ENCODE measurements at regions not wholly inside any gene's neighbourhood (a gene's known extent, or its start where the extent isn't known, plus 50 kb on each side); places are given as distances from the start of the nearest gene placed in this dataset.

DNA sequence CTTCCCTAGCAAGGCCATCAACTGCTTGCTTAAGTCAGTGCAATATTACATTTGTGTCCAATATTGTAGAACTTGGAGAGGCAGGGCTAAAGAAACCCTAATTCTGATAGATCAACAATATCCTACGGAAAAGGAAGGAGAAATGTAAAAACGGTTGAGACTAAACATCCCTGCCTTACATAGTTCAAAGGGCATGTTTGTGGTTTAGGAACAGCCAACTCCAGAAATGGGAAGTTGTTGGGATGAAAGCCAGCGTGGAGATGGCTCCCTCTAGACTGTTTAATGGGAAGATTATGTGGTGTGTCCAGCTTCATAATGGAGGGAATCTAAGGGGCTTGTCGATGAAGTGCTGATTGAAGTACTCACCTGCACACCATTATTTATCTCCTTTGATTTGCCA, 145.3 kb upstream of the TENT5A start:
- Histone ChIP-seq H2BK5ac (ENCODE audit: insufficient read length, low read length) (no peak overlapping the region), H2BK12ac (ENCODE audit: insufficient read length, low read depth, low read length) (no peak overlapping the region), H4K91ac (ENCODE audit: insufficient read length, low read depth, low read length) (no peak overlapping the region), H2BK15ac (ENCODE audit: low read depth, low read length) (no peak overlapping the region), H3K79me1 (ENCODE audit: insufficient read depth, low read depth, low read length, poor library complexity, severe bottlenecking) (no peaks in the 10 kb centered on the region), H3K23me2 (ENCODE audit: insufficient read length, low read depth, low read length, poor library complexity, severe bottlenecking) (no peaks in the 10 kb centered on the region), H2AK5ac (ENCODE audit: insufficient read length, low read length) (no peak overlapping the region), H2BK20ac (ENCODE audit: low read depth, low read length, poor library complexity, severe bottlenecking) (no peak overlapping the region), H4K20me1 (ENCODE audit: control insufficient read depth, insufficient read depth, insufficient read length) (no peaks in the 10 kb centered on the region), H3K14ac (ENCODE audit: insufficient read depth, low read length) (no peak overlapping the region), H3K4ac (ENCODE audit: low read depth, low read length) (no peak overlapping the region), H3K56ac (ENCODE audit: insufficient read length, low read depth, low read length) (no peak overlapping the region), H3K79me2 (ENCODE audit: insufficient read depth, low read length) (no peaks in the 10 kb centered on the region), H2BK120ac (ENCODE audit: low read depth, low read length, poor library complexity, severe bottlenecking) (peak overlapping the region; percentile 36), H3K27me3 (ENCODE audit: insufficient read depth, low read length) (no peaks in the 10 kb centered on the region), H3K23ac (ENCODE audit: insufficient read length, low read depth, low read length) (no peak overlapping the region), H3K4me1 (ENCODE audit: insufficient read depth, low read length) (no peaks in the 10 kb centered on the region), H3K27ac (ENCODE audit: insufficient read length, low read depth, low read length) (no peak overlapping the region), H3K9ac (ENCODE audit: extremely low read depth, insufficient read length, low read length) (no peak overlapping the region), H3K18ac (ENCODE audit: insufficient read length, low read depth, low read length) (no peak overlapping the region), H3K4me2 (ENCODE audit: insufficient read depth, insufficient read length, low read length) (no peak overlapping the region), H2AFZ (ENCODE audit: low read length) (no peak overlapping the region), H4K5ac (ENCODE audit: insufficient read length, low read depth, low read length) (no peak overlapping the region), H3K9me3 (ENCODE audit: control insufficient read depth, low read depth, low read length) (no peaks in the 10 kb centered on the region), H4K8ac (replicated peaks; ENCODE audit: insufficient read length, low read depth, low read length) (no peak overlapping the region), H3T11ph (ENCODE audit: low read length) (no peak overlapping the region)
- peaks cover 14 to 18% of the 10 kb centered on the region in 2 experiments for H3K4me1 Mint-ChIP-seq
- H3K4me3 Mint-ChIP-seq, result no peak overlapping the region
- no peak for DNase-seq
- peaks cover 0 to 4% (median 0%) of the 10 kb centered on the region in 3 experiments; a peak in 1 of 7 replicates for H3K36me3 Mint-ChIP-seq (ENCODE audit: insufficient read depth in 1 of 3, low read depth in 3 of 3)
- H3K9me3 Mint-ChIP-seq, result peaks cover under 1 to 5% of the 10 kb centered on the region in 2 experiments; a peak in 2 of 5 replicates
- no CpG with 5 or more reads among the region's 4 CpGs for WGBS (ENCODE audit: extremely low coverage, insufficient read length, low lambda C conversion rate)
- no peak overlapping the region for H3K27ac Mint-ChIP-seq
- no peaks in the 10 kb centered on the region for H3K27me3 Mint-ChIP-seq (ENCODE audit: low read depth)
- TF ChIP-seq, protein P1, sequence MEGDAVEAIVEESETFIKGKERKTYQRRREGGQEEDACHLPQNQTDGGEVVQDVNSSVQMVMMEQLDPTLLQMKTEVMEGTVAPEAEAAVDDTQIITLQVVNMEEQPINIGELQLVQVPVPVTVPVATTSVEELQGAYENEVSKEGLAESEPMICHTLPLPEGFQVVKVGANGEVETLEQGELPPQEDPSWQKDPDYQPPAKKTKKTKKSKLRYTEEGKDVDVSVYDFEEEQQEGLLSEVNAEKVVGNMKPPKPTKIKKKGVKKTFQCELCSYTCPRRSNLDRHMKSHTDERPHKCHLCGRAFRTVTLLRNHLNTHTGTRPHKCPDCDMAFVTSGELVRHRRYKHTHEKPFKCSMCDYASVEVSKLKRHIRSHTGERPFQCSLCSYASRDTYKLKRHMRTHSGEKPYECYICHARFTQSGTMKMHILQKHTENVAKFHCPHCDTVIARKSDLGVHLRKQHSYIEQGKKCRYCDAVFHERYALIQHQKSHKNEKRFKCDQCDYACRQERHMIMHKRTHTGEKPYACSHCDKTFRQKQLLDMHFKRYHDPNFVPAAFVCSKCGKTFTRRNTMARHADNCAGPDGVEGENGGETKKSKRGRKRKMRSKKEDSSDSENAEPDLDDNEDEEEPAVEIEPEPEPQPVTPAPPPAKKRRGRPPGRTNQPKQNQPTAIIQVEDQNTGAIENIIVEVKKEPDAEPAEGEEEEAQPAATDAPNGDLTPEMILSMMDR (conservative IDR thresholded peaks at IDR 0.05), result no peak

Measured in H9 (cell line).